MM.1S (cell line): ENCODE measurements at regions not wholly inside any gene's neighbourhood (a gene's known extent, or its start where the extent isn't known, plus 50 kb on each side); places are given as distances from the start of the nearest gene placed in this dataset.

ENCODE experiments used
- EZH2 ChIP-seq: fragments of 300-600 bp; sonication (generic); optimal IDR thresholded peaks from 2 replicates; pipeline ENCODE3; 2017; ENCODE audit warnings: low read depth, mild to moderate bottlenecking, antibody characterized with exemption, low read length, mixed read lengths
- EZH2phosphoT487 ChIP-seq: fragments of 300-600 bp; sonication (generic); IDR thresholded peaks from 2 replicates; pipeline ENCODE4 v1.6.1; 2018; ENCODE audit warnings: antibody characterized with exemption, low read length
- TF ChIP-seq, protein P1 (sequence below): fragments of 300-600 bp; sonication (generic); IDR thresholded peaks from 2 replicates; pipeline ENCODE4 v1.5.1; 2016; ENCODE audit warnings: antibody characterized with exemption, low read length, mixed read lengths

DNA sequence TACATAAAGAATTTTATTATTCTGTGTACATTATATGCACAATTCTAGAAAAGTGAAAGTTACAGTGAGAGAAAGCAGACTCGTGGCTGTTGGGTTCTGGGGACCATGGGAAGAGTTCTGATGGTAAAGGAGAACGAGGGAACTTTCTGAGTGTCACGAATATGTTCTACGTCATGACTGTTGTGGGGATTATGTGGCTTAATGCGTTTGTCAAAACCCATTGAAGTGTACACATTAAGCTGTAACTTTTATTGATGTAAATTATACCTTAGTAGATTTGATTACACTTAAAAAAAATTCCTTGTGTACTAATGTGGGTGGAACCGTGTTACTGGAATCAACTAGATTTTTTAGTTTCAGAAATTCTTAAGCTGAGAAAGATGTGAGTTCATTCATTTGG is 426.1 kb downstream of the DSC3 start:
- TF ChIP-seq, protein P1, sequence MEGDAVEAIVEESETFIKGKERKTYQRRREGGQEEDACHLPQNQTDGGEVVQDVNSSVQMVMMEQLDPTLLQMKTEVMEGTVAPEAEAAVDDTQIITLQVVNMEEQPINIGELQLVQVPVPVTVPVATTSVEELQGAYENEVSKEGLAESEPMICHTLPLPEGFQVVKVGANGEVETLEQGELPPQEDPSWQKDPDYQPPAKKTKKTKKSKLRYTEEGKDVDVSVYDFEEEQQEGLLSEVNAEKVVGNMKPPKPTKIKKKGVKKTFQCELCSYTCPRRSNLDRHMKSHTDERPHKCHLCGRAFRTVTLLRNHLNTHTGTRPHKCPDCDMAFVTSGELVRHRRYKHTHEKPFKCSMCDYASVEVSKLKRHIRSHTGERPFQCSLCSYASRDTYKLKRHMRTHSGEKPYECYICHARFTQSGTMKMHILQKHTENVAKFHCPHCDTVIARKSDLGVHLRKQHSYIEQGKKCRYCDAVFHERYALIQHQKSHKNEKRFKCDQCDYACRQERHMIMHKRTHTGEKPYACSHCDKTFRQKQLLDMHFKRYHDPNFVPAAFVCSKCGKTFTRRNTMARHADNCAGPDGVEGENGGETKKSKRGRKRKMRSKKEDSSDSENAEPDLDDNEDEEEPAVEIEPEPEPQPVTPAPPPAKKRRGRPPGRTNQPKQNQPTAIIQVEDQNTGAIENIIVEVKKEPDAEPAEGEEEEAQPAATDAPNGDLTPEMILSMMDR, result no peak
- TF ChIP-seq EZH2 (no peak), EZH2phosphoT487 (no peak)
